SK-N-SH (cell line): ENCODE measurements at regions not wholly inside any gene's neighbourhood (a gene's known extent, or its start where the extent isn't known, plus 50 kb on each side); places are given as distances from the start of the nearest gene placed in this dataset.

ENCODE experiments used
- CTCF ChIA-PET: fragments of 300-600, 350-600 bp; formaldehyde crosslinking; extraction: SDS; loops from one replicate; lab custom pipeline; 2021; lab: Yijun Ruan, JAX
- POLR2A ChIA-PET: fragments of 350-600 bp; sonication (Branson Sonifier 250); formaldehyde crosslinking; extraction: SDS; loops from one replicate; lab custom pipeline; 2020; ENCODE audit warnings: antibody characterized with exemption, inconsistent platforms; lab: Yijun Ruan, JAX
- DNase-seq: peaks from one replicate; pipeline ENCODE4 v3.0.0; 2012
- H2AFZ ChIP-seq: fragments of 200-600 bp; sonication (generic); 2 replicates; pipeline ENCODE4 v1.8.1; 2016; ENCODE audit warnings: antibody characterized with exemption, mild to moderate bottlenecking, low read depth
- H3F3A ChIP-seq: fragments of 200-600 bp; sonication (generic); replicated peaks from 2 replicates; pipeline ENCODE3; 2016; ENCODE audit warnings: antibody characterized with exemption, mild to moderate bottlenecking; ENCODE audit not compliant: insufficient read depth
- H3K27ac ChIP-seq, 2 experiments: fragments of 200-500 bp in 1 of 2; fragments of 200-600 bp in 1 of 2; sonication (Bioruptor generic) in 1 of 2; sonication (generic), shearing (Covaris generic) in 1 of 2; 2 replicates each; pipeline versions ENCODE4 v1.5.1 to v1.6.1; 2014 to 2016; ENCODE audit warnings: low read depth in 2 of 2, inconsistent platforms in 1 of 2, low read length in 1 of 2, mild to moderate bottlenecking in 1 of 2, mixed read lengths in 1 of 2
- H3K27me3 ChIP-seq: fragments of 200-600 bp; sonication (generic), shearing (Covaris generic); 2 replicates; pipeline ENCODE4 v1.6.1; 2016; ENCODE audit warnings: mixed run types; ENCODE audit not compliant: insufficient read depth
- H3K36me3 ChIP-seq, 2 experiments: fragments of 200-500 bp in 1 of 2; fragments of 200-600 bp in 1 of 2; sonication (Bioruptor generic) in 1 of 2; sonication (generic) in 1 of 2; replicated peaks in 1 of 2; 2 replicates each; pipeline versions ENCODE3 to v1.5.1; 2014 to 2016; ENCODE audit warnings: low read length in 1 of 2, mild to moderate bottlenecking in 1 of 2; ENCODE audit not compliant: insufficient read depth in 2 of 2, control insufficient read depth in 1 of 2
- H3K4me1 ChIP-seq, 2 experiments: fragments of 200-500 bp in 1 of 2; fragments of 200-600 bp in 1 of 2; sonication (Bioruptor generic) in 1 of 2; sonication (generic), shearing (Covaris generic) in 1 of 2; 2 replicates each; pipeline versions ENCODE4 v1.5.1 to v1.6.1; 2014 to 2016; ENCODE audit warnings: low read depth in 1 of 2, low read length in 1 of 2, mixed run types in 1 of 2; ENCODE audit not compliant: insufficient read depth in 2 of 2, control insufficient read depth in 1 of 2
- H3K4me2 ChIP-seq: fragments of 200-600 bp; sonication (generic), shearing (Covaris generic); 2 replicates; pipeline ENCODE4 v1.6.1; 2017; ENCODE audit warnings: mixed run types
- H3K4me3 ChIP-seq, 2 experiments: fragments of 200-500 bp in 1 of 2; fragments of 200-600 bp in 1 of 2; sonication (Bioruptor generic) in 1 of 2; sonication (generic), shearing (Covaris generic) in 1 of 2; 2 replicates each; pipeline versions ENCODE4 v1.5.1 to v1.8.1; 2014 to 2016; ENCODE audit warnings: low read depth in 2 of 2, inconsistent platforms in 1 of 2, low read length in 1 of 2, mild to moderate bottlenecking in 1 of 2, mixed read lengths in 1 of 2, moderate library complexity in 1 of 2
- H3K79me2 ChIP-seq: fragments of 200-600 bp; sonication (generic); 2 replicates; pipeline ENCODE4 v1.8.1; 2017; ENCODE audit warnings: mild to moderate bottlenecking; ENCODE audit not compliant: insufficient read depth
- H3K9ac ChIP-seq: fragments of 200-600 bp; sonication (generic); 2 replicates; pipeline ENCODE4 v1.6.1; 2017; ENCODE audit warnings: mixed run types
- H3K9me2 ChIP-seq: fragments of 200-600 bp; sonication (generic); 2 replicates; pipeline ENCODE4 v1.6.1; 2017; ENCODE audit warnings: mixed run types
- H3K9me3 ChIP-seq: fragments of 200-600 bp; sonication (generic); 2 replicates; pipeline ENCODE4 v1.6.1; 2017; ENCODE audit warnings: mixed run types, mild to moderate bottlenecking, moderate library complexity
- H4K20me1 ChIP-seq: fragments of 200-600 bp; sonication (generic); 2 replicates; pipeline ENCODE4 v1.6.1; 2017; ENCODE audit warnings: mild to moderate bottlenecking, mixed run types; ENCODE audit not compliant: insufficient read depth
- CHD2 ChIP-seq: fragments of 150-350 bp; IDR thresholded peaks from 2 replicates; pipeline ENCODE4 v1.6.1; 2018; ENCODE audit warnings: low read length; ENCODE audit not compliant: partially characterized antibody
- EZH2phosphoT487 ChIP-seq: fragments of 200-600 bp; sonication (generic); IDR thresholded peaks from 2 replicates; pipeline ENCODE4 v1.6.1; 2017; ENCODE audit warnings: low read depth, mixed run types, mild to moderate bottlenecking, antibody characterized with exemption, moderate library complexity, borderline replicate concordance
- FOXJ3 ChIP-seq: sonication (generic); formaldehyde crosslinking; IDR thresholded peaks from 2 replicates; pipeline ENCODE4 v1.5.1; 2020; ENCODE audit warnings: mild to moderate bottlenecking, missing genetic modification reagents
- FOXM1 ChIP-seq: IDR thresholded peaks from 2 replicates; pipeline ENCODE4 v1.4.0; 2012; ENCODE audit warnings: low read depth, mild to moderate bottlenecking
- GATA2 ChIP-seq: sonication (generic); formaldehyde crosslinking; IDR thresholded peaks from 2 replicates; pipeline ENCODE4 v1.5.0; 2020; ENCODE audit warnings: mild to moderate bottlenecking, missing genetic modification reagents
- JUND ChIP-seq: IDR thresholded peaks from 2 replicates; pipeline ENCODE4 v1.4.0; 2012
- MEF2A ChIP-seq: IDR thresholded peaks from 2 replicates; pipeline ENCODE4 v1.4.0; 2012; ENCODE audit warnings: low read depth, borderline replicate concordance
- MXI1 ChIP-seq: IDR thresholded peaks from 2 replicates; pipeline ENCODE4 v1.6.1; 2012; ENCODE audit warnings: mild to moderate bottlenecking, low read depth, low read length, improper control_type of control experiment
- POLR2AphosphoS5 ChIP-seq: IDR thresholded peaks from 2 replicates; pipeline ENCODE4 v1.6.1; 2012; ENCODE audit warnings: low read depth, low read length
- RAD21 ChIP-seq: IDR thresholded peaks from 2 replicates; pipeline ENCODE4 v1.6.1; 2012; ENCODE audit warnings: mild to moderate bottlenecking, low read length
- RFX5 ChIP-seq: IDR thresholded peaks from 2 replicates; pipeline ENCODE4 v1.6.1; 2012; ENCODE audit warnings: mild to moderate bottlenecking, improper control_type of control experiment, low read length
- RXRA ChIP-seq: IDR thresholded peaks from 2 replicates; pipeline ENCODE4 v1.4.0; 2012; ENCODE audit warnings: low read depth, mild to moderate bottlenecking, borderline replicate concordance
- SIN3A ChIP-seq: IDR thresholded peaks from 2 replicates; pipeline ENCODE4 v1.6.1; 2012; ENCODE audit warnings: low read depth, mild to moderate bottlenecking, low read length, moderate library complexity, borderline replicate concordance
- SMC3 ChIP-seq: IDR thresholded peaks from 2 replicates; pipeline ENCODE4 v1.6.1; 2012; ENCODE audit warnings: low read depth, low read length, improper control_type of control experiment
- TAF1 ChIP-seq: IDR thresholded peaks from 2 replicates; pipeline ENCODE4 v1.6.1; 2012; ENCODE audit warnings: low read depth, mild to moderate bottlenecking, low read length, moderate library complexity, borderline replicate concordance
- TEAD4 ChIP-seq: IDR thresholded peaks from 2 replicates; pipeline ENCODE4 v1.4.0; 2012; ENCODE audit warnings: mild to moderate bottlenecking, borderline replicate concordance; ENCODE audit not compliant: insufficient read depth
- USF1 ChIP-seq: IDR thresholded peaks from 2 replicates; pipeline ENCODE4 v1.4.0; 2012; ENCODE audit warnings: low read depth, borderline replicate concordance
- YY1 ChIP-seq: IDR thresholded peaks from 2 replicates; pipeline ENCODE4 v1.4.0; 2012; ENCODE audit warnings: low read depth, mild to moderate bottlenecking
- WGBS: methylation state at CpG from one replicate; pipeline ENCODE4 v1.1.6; 2017; ENCODE audit warnings: low lambda C conversion rate; 5-methylcytosine and 5-hydroxymethylcytosine counted together
- TF ChIP-seq, protein P1 (sequence below): IDR thresholded peaks from 2 replicates; pipeline ENCODE4 v1.4.0; 2012; ENCODE audit warnings: low read depth, borderline replicate concordance
- TF ChIP-seq, protein P2 (sequence below): IDR thresholded peaks from 2 replicates; pipeline ENCODE4 v1.4.0; 2012; ENCODE audit warnings: low read depth
- TF ChIP-seq, protein P3 (sequence below): fragments of 150-350 bp; IDR thresholded peaks from 2 replicates; pipeline ENCODE4 v1.6.1; 2016; ENCODE audit warnings: mild to moderate bottlenecking, low read depth, low read length

GRCh38 chr6:92181347-92181746, 1238.0 kb downstream of the EPHA7 start:
- no peak overlapping the region for H3K9ac ChIP-seq
- TF ChIP-seq YY1: no peak
- TF ChIP-seq, protein P1, sequence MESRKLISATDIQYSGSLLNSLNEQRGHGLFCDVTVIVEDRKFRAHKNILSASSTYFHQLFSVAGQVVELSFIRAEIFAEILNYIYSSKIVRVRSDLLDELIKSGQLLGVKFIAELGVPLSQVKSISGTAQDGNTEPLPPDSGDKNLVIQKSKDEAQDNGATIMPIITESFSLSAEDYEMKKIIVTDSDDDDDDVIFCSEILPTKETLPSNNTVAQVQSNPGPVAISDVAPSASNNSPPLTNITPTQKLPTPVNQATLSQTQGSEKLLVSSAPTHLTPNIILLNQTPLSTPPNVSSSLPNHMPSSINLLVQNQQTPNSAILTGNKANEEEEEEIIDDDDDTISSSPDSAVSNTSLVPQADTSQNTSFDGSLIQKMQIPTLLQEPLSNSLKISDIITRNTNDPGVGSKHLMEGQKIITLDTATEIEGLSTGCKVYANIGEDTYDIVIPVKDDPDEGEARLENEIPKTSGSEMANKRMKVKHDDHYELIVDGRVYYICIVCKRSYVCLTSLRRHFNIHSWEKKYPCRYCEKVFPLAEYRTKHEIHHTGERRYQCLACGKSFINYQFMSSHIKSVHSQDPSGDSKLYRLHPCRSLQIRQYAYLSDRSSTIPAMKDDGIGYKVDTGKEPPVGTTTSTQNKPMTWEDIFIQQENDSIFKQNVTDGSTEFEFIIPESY: no peak
- H4K20me1 ChIP-seq: no peaks in the 10 kb centered on the region
- CTCF ChIA-PET: no interaction called here
- H3K4me1 ChIP-seq: no peaks in the 10 kb centered on the region
- no peaks in the 10 kb centered on the region for H3F3A ChIP-seq
- no peak overlapping the region for H3K4me3 ChIP-seq
- H3K27ac ChIP-seq: no peak overlapping the region
- H3K79me2 ChIP-seq: no peaks in the 10 kb centered on the region
- POLR2A ChIA-PET: no interaction called here
- no peaks in the 10 kb centered on the region for H3K36me3 ChIP-seq
- peaks cover 4% of the 10 kb centered on the region; the same call in 1 of the 2 replicates for H3K9me3 ChIP-seq
- DNase-seq: no peak
- H3K4me2 ChIP-seq: no peak overlapping the region
- no peaks in the 10 kb centered on the region for H3K27me3 ChIP-seq
- H2AFZ ChIP-seq: no peak overlapping the region
- 35% methylated on average over 4 of the region's 4 CpGs for whole genome bisulfite sequencing
- no peaks in the 10 kb centered on the region for H3K9me2 ChIP-seq

GRCh38 chr6:92180090-92180489, 1239.3 kb downstream of the EPHA7 start:
- Histone ChIP-seq H3K4me1 (no peaks in the 10 kb centered on the region), H3K9ac (no peak overlapping the region), H3K79me2 (no peaks in the 10 kb centered on the region), H3K9me2 (no peaks in the 10 kb centered on the region), H3K4me2 (no peak overlapping the region), H3K36me3 (no peaks in the 10 kb centered on the region), H3K27me3 (no peaks in the 10 kb centered on the region), H2AFZ (no peak overlapping the region), H3K4me3 (no peak overlapping the region), H4K20me1 (no peaks in the 10 kb centered on the region), H3K27ac (no peak overlapping the region), H3F3A (no peaks in the 10 kb centered on the region), H3K9me3 (peaks cover 4% of the 10 kb centered on the region; the same call in 1 of the 2 replicates)
- CTCF ChIA-PET: interaction anchor here (0.6 to 0.8 kb wide), 2 partner anchors 15 to 1649 kb away, joined by 3 read pairs; no protein-coding TSS in a partner anchor
- no peak for DNase-seq
- WGBS: 47% methylated on average over 2 of the region's 2 CpGs
- POLR2A ChIA-PET: no interaction called here
- TF ChIP-seq MXI1: no peak
- no peak for TF ChIP-seq POLR2AphosphoS5
- TF ChIP-seq JUND: no peak
- no peak for TF ChIP-seq TEAD4
- TF ChIP-seq RFX5: no peak
- TF ChIP-seq, protein P2, sequence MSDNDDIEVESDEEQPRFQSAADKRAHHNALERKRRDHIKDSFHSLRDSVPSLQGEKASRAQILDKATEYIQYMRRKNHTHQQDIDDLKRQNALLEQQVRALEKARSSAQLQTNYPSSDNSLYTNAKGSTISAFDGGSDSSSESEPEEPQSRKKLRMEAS: no peak
- no peak for TF ChIP-seq MEF2A
- TF ChIP-seq RAD21: no peak
- TF ChIP-seq SMC3: no peak
- no peak for TF ChIP-seq GATA2
- TF ChIP-seq TAF1: no peak
- no peak for TF ChIP-seq RXRA
- no peak for TF ChIP-seq FOXJ3 (CRISPR knock-in tag)
- TF ChIP-seq, protein P1: no peak
- TF ChIP-seq SIN3A: no peak
- TF ChIP-seq FOXM1: no peak
- TF ChIP-seq EZH2phosphoT487: no peak
- no peak for TF ChIP-seq CHD2
- TF ChIP-seq, protein P3, sequence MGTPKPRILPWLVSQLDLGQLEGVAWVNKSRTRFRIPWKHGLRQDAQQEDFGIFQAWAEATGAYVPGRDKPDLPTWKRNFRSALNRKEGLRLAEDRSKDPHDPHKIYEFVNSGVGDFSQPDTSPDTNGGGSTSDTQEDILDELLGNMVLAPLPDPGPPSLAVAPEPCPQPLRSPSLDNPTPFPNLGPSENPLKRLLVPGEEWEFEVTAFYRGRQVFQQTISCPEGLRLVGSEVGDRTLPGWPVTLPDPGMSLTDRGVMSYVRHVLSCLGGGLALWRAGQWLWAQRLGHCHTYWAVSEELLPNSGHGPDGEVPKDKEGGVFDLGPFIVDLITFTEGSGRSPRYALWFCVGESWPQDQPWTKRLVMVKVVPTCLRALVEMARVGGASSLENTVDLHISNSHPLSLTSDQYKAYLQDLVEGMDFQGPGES: no peak
- no peak for TF ChIP-seq USF1
